GM18870 (cell line): ENCODE measurements at regions not wholly inside any gene's neighbourhood (a gene's known extent, or its start where the extent isn't known, plus 50 kb on each side); places are given as distances from the start of the nearest gene placed in this dataset.

Source experiments
- ATAC-seq: cut with Tn5 transposase; IDR thresholded peaks from one replicate; pipeline ENCODE4 v1.9.1; 2021; ENCODE audit warnings: moderate library complexity; ENCODE audit not compliant: unreplicated experiment

DNA sequence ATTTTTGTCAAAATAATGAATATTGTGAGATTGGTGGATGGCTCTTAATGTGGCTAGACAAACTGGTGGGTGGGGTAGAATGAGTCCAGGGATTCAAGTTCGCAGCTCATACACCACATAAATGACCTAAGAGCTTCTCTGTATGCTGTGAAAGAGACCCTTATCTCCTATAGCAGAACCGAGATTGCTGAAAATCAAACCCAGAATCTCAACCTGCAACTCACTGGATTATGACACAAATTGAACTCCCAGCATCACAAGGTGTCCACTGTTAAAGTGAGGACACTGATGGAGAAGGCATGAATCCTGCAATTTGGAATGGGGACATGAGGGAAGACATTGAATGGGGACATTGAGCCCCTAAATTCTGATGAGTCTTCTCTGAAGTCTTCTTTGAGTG is 51.3 kb upstream of the CNKSR3 start:
- ATAC-seq, result no peak

- no peak for ATAC-seq
These were observed 54.8 kb upstream of the CNKSR3 start for GRCh38 chr6:154565331-154565730.

GRCh38 chr6:154566866-154567265 is 56.4 kb upstream of the CNKSR3 start:
- no peak for ATAC-seq

DNA sequence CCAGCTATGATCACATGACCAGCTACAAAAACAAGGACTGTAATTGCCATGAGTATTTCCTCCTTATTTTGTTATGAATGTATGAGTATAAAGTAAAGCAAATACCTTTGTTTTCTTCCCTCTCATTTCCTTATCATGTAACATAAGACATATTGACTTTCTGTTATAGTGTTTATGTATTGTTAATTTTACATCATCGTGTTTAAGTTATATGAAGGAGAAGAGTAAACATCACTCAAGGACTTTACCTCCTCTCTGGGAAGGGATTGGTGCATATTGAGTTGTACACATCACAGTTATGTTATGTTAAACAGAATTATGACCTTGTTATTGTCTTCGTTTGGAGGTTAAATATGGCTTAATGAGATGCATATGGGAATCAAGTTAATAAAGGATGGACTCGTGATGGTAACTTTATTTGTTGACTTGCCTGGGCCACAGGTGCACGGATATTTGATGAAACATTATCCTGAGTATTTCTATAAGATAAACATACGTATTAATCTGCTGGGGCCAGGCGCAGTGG is 57.3 kb upstream of the CNKSR3 start:
- ATAC-seq, result no peak

DNA sequence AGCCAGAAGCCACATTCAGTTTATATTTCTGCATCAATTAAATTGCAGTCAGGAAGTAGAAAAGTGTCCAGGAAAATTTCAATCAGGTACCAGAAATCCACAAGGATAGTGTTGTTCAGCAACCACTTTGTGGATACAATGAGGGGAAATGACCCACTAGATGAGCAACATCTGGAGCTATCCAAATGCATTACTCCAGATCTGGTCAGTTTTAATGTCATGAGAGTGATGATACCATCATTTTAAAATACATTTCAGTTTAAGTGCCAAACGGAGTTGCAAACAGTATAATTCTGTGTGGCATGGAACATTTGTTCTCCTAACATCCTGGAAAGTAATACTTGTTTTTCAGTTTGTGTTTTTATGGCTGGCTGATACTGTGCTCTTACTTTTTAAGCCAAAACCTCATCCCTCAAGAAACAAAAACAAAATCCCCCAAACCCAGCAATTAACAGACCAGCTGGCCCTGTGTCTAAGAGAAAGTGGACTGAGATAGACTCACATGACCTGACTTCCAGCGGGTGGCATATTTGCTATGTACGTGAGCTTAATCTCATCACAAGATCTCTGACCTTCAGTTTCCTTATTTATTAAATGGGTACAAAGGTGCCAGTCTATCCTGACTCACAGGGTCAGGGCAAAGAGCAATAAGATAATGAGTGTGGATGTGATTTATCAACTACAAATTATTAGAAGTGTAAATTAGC is 58.8 kb upstream of the CNKSR3 start:
- ATAC-seq, result no peak

- no peak for ATAC-seq
These were observed 60.0 kb upstream of the CNKSR3 start for GRCh38 chr6:154570505-154570904.

GRCh38 chr6:154572556-154572955 is 62.1 kb upstream of the CNKSR3 start:
- no peak for ATAC-seq

DNA sequence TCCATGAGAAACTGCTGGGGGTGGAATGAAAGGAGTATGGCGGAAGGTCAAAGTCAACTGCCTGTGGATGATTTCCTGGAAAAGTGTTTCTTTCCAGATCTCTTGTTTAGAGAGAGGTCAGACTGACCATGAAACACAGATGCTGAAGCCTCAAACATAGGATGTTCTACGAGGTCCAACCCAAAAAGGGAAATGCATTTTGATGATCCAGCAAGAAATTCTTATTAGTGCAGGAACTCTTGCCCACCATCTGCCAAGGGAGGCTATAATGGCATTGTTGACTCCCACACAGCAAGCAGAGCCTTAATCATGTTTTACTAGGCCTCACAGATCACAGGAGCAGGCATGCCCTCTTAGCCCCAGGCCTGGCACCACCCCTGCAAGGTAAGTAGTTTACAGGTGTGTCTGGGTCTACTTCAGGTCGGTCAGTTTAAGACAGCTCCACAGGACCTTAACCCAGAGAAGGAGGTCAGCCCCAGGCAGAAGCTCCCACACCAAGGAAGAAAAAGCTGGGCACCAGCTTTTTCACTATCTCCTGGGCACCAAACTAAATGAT is 67.6 kb upstream of the CNKSR3 start:
- no peak for ATAC-seq

- no peak for ATAC-seq
These were observed 68.6 kb upstream of the CNKSR3 start for GRCh38 chr6:154579046-154579445.

DNA sequence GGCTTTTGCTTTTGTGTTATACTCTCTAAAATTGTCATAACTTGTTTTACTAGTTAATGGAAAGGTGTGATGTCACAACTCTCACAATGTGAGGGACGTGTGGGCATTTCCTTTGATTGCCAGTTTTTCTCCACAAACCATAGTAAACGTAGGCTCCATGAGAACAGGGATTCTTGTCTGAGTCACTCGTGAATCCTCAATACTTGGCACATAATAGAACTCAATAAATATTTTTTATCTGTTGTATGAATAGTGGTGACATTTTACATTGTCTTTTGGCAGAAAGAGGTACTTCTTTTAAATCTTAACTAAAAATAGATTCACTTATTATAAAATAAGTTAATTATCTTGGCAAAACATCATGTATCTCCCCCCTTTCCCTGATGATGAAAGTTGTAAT is 69.0 kb upstream of the CNKSR3 start:
- no peak for ATAC-seq

GRCh38 chr6:154580397-154581135 is 70.1 kb upstream of the CNKSR3 start:
- no peak for ATAC-seq

- no peak for ATAC-seq
These were observed 72.2 kb upstream of the CNKSR3 start for GRCh38 chr6:154582696-154583095.

DNA sequence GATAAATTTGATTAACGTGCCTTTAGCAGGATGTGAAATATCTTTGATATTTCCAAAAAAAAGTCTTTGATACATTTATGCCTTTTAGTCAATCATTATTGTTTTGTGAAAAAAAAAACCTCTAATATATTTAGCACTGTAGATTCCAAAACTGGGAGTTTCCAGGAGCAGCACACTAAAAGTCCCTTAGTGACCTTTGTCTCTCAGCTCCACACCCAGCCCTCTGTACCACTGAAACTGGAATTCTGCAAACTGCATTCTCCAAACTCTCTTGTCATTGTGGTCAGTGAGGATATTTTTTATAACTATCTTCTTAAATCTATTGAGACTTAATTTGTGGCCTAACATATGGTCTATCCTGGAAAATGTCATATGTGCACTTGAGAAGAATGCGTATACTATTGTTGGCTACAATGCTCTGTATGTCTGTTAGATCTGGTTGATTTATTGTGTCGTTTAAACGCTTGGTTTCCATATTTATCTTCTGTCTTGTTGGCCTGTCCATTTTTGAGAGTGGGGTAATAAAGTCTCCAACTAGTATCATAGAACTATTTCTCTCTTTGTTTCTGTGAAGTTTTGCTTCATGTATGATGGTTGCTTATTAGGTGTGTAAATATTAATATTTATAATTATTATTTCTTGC is 73.2 kb upstream of the CNKSR3 start:
- ATAC-seq, result no peak

GRCh38 chr6:154590756-154591155 is 80.3 kb upstream of the CNKSR3 start:
- no peak for ATAC-seq

- ATAC-seq, result no peak
These were observed 80.7 kb upstream of the CNKSR3 start for GRCh38 chr6:154591234-154591633.

DNA sequence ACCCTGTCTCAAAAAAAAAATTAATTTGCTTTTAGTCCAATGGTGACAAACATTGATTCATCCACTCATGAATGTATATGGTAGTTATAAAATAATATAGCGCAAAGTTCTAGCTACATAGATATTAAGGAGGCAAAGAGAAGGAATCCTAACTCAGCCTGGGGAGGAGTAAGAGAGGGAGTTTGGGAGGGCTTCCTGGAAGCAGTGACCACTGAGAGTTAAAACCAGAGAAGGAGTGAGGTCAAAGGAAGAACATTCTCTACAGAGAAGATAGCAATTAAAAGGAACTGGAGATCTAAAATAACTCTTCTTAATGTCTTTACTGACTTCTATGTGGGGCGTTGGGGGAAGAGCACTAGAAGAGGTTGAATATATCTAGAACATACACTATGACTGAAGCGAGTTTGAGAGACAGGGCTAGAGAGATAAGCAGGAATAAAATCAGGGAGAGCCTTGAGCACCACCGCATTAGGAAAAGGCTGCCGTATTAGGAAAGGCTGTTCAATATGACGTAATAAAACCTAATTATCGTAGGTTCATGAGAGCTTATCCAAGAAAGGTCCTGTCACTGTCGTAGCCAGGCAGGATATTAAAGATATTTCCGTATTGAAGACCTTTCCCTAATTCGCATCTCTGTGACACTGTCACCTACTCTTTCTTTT is 81.8 kb upstream of the CNKSR3 start:
- ATAC-seq, result no peak

- no peak for ATAC-seq
These were observed 82.6 kb upstream of the CNKSR3 start for GRCh38 chr6:154593122-154593521.

- no peak for ATAC-seq
These were observed 84.2 kb upstream of the CNKSR3 start for GRCh38 chr6:154594496-154595198.

DNA sequence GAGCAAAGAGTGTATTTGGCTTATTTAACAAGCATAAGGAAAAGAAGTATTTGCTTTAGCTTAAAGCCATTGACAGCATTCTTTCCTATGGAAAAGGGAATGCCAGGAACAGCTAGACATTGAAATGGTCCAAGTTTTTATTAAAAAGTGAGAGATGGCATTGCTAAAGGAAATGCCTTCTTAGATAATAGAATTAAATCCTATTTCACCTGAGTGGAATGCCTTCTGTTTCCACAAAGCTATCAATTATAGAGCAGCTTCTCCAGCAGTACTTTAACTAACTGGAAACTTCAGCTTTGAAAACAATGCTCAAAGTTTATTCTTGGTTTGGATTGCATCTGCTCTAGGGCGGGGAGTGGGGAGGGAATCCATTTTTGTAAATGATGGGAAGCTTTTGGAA is 85.1 kb upstream of the CNKSR3 start:
- ATAC-seq, result no peak

GRCh38 chr6:154596009-154596408 is 85.5 kb upstream of the CNKSR3 start:
- ATAC-seq, result no peak
